HG03108 (cell line): ENCODE measurements at regions not wholly inside any gene's neighbourhood (a gene's known extent, or its start where the extent isn't known, plus 50 kb on each side); places are given as distances from the start of the nearest gene placed in this dataset.

Source experiments
- ATAC-seq: cut with Tn5 transposase; IDR thresholded peaks from one replicate; pipeline ENCODE4 v1.9.1; 2021; ENCODE audit warnings: moderate library complexity; ENCODE audit not compliant: unreplicated experiment

DNA sequence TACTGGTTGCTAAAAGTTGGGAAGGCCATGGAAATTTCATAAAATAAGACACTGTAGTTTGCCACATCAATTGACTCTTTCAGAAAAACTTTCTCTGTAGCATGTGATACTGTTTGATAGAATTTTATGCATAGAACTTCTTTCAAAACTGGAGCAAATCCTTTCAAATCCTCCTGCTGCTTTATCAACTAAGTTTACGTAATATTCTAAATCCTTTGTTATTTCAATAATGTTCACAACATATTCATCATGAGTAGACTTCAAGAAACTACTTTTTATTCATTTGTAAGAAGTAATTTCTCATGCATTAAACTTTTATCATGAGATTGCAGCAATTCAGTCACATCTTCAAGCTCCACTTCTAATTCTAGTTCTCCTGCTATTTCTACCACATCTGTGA lies 199.3 kb downstream of the PCDH18 start:
- ATAC-seq, result no peak

DNA sequence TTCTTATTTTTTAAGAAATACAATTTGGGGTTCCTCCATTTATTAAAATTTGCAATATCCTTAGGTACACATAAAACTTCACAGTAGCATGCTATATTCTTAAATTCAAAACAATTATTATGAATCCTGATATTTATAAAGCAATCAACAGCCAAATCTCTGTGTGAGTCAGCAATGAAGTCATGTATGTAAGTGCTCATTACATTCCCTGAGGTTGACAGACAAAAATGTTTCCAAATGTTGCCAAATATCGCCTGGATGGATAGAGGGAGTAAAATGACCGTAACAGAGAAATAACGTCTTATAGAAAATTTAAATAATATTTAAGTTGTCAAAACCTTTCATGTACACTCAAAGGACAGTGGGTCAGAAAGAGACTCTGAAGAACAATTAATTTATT lies 220.0 kb downstream of the PCDH18 start:
- no peak for ATAC-seq

DNA sequence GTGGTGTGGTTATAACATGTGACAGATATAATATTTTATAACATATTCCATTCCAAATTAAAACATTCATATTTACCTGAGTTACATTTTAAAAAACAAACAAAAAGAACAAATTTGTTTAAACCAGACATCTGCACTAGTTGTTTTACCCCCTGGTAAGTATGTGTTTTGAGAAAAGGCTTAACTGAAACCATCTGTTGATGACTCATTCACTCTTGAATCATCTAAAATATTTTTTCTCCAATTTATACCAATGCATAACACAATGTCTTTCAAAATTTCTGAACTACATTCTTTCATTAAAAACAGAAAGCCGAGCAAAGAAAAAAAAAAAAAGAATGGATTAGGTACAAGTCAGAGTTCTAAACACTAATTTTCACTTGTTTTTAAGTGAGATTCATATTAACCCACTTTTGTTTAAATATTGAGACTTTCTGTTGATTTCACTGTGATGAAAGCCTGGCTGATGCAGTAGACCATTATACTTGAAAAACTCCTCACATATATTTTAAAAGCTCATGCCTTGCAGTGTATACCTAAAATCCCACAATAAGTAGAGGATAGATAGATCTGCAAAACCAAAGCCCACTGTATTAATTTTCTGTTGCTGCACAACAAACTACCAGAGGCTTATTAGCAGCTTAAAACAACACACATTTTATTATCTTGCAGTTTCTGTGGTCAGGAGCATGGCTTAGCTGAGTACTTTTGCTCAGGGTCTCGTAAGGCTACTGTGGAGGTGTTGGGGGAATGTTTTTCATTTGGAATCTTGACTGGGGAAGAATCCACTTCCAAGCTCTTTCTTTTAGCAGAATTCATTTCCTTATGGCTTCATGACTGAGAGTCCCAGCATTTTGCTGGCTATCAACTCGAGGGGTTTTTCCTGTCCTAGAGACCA lies 221.5 kb downstream of the PCDH18 start:
- ATAC-seq, result no peak

DNA sequence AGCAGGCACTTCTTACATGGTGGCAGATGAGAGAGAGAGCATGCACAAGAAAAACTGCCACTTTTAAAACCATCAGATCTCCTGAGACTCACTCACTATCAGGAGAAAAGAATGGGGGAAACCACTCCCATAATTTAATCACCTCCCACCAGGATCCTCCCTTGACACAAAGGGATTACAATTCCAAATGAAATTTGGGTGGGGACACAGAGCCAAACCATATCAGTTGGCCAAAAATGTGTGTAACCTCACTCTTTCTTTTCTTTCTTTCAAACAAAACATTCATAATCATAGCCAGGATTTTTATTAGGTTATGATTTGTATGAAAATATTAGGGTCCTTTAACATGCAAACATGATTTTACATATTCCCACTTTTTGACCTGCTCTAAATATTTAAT lies 222.1 kb downstream of the PCDH18 start:
- ATAC-seq, result no peak

DNA sequence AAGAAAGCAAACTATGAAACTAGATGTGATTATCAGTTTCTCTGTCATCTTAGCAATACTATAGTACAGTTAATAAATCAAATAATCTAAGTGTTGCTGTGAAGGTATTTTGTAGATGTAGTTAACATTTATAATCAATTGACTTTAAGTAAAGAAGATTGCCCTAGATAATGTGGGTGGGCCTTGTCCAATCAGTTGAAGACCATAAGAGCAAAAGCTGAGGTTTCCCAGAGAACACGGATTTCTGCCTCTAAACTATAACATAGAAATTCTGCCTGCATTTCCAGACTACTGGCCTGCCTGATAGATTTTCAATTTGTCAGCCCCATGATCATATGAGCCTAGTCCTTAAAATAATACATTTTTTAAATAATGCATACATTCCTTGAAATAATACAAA lies 222.9 kb downstream of the PCDH18 start:
- no peak for ATAC-seq

DNA sequence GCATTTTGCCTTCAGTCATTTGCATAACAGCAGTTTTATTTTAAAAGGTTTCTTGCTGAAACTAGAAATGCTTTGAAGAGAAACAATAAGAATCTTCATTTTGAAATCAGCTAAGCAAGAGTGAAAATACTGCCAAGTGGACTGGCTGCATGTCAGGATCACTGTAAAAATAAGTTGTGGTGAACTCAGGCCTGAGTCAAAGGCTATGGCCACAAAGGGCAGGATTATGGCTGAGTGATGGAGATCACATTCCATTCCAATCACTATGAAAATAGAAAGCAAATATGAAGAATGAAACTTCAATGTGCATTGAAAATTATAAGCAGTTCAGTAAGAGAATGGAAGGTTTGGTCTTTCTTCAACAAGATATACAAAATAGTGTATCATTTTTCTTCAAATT lies 224.5 kb downstream of the PCDH18 start:
- no peak for ATAC-seq

DNA sequence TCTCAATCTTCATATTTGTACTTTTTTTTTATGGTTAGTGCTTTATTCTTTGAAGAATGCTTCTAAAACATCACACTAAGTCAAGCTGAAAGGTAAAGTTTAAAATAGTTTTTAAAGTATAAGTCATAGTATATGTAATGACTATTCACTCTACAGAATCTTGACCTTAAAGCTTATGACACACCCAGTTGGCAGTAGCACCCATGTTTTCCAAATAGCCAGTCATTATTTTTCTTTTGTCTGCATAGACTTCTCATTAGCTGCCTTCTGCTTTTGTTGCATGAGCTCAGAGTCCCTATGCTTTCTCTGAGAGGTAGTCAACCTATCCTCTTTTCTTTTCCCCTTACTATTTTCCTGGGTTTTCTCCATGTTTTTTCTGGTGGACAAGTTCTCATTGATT lies 231.5 kb downstream of the PCDH18 start:
- ATAC-seq, result no peak

DNA sequence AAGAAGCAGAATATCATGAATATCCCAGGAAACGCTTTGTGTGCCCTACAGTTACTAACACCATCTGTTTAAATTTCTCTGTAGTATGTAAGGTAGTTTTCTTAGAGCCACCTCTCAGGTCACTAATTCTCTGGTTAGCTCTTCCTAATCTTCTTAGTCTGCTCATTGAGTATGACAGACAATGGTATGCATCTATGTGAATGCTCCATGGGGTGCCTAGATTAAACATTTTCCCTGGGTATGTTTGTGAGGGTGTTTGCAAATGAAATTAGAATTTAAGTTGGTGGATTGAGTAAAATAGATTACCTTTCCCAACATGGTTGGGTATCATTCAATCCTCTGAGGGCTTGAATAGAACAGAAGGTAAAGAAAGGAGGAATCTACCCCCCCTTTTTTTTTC lies 233.0 kb downstream of the PCDH18 start:
- no peak for ATAC-seq

DNA sequence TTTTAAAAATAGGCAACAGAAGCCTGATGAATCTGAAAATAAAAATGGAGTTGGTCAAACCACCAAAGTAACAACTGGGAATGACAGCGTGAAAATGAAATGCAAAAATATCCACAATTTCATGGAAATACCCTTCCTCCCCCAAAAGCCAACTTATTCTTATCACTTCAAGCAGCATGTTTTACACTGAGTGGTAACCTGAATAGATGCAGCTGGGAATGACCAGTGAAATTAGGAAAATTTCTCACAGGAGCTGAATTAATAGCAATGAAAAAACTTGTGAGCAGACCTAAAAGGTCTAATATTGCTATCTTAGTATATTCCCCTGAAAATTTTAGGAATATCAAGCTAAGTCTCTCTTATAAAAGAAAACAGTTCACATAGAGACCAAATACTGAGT lies 239.0 kb downstream of the PCDH18 start:
- ATAC-seq, result no peak

DNA sequence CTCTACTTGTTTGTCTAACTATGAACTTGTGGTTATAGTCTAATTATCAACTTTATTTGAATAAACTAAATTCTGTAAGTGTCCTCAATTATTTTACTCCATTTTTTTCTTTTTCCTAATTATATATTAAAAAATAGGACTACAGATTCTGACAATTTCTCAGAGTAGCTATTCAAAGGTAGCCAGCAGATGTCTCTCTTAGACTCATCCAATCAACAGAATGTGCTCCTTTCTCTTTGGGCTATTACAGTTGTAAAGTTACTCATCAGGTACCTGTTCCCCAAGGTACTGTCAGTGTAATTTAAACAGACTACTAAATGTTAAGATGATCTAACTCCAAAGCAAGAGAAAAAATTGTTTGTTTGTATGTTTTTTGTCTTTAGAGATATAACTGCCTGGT lies 248.6 kb downstream of the PCDH18 start:
- ATAC-seq, result no peak

DNA sequence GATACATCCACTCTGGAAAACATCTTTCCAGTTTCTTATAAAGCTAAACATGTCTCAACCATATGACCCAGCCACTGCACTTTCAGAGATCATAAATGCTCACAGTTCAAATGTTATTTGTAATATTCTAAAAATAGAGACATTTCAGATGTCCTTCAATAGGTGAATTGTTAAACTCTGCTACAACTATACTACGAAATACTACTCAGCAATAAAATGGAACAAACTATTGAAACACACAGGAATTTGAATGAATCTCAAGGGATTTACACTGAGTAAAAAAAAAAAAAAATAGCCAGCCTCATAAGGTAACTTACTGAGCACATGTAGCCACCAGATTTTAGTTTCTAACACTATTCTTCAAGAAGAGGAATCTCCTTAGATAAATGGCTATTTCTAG lies 253.9 kb downstream of the PCDH18 start:
- ATAC-seq, result no peak

DNA sequence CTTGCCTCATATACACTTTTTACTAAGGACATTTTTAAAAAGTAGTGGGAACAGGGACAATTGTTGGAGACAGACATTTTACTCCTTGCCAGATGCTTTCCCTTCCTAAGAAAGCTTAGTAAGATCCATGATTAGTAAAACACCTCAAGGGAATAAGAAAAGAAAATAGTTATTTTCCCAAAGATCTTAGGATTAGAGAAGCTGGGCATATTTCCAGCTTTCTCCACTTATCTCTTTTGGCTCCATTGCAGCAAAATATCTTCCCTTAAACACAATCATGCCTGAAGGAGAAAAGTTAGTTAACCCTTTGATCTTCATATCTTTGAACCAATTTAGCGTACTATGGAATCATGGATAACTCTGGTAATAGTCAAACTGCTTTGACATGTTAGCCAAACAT lies 257.9 kb downstream of the PCDH18 start:
- no peak for ATAC-seq

DNA sequence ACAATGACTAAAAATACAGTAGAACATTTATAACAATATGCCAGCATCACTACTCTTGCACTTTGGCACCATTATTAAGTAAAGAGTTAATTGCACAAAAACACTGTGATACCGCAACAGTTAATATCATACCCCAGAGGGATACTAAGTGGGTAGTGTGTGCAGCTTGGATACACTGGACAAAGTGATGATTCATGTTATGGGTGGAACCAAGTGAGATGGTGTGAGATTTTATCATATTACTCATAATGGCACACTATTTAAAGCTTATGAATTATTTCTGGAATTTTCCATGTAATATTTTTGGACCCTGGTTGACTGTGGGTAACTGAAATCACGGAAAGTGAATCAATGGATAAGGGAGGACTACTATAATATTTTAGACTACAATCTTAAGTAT lies 265.3 kb downstream of the PCDH18 start:
- no peak for ATAC-seq

DNA sequence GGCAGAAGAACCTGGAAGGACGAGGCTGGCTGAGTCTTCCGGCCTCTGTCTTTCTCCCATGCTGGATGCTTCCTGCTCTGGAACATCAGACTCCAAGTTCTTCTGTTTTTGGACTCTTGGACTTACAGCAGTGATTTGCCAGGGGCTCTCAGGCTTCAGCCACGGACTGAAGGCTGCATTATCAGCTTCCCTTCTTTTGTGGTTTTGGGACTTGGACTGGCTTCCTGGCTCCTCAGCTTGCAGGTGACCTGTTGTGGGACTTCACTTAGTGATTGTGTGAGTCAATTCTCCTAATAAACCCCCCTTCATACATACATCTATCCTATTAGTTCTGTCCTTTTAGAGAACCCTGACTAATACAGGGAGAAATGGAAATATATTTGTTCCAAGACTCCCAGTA lies 265.8 kb downstream of the PCDH18 start:
- no peak for ATAC-seq

DNA sequence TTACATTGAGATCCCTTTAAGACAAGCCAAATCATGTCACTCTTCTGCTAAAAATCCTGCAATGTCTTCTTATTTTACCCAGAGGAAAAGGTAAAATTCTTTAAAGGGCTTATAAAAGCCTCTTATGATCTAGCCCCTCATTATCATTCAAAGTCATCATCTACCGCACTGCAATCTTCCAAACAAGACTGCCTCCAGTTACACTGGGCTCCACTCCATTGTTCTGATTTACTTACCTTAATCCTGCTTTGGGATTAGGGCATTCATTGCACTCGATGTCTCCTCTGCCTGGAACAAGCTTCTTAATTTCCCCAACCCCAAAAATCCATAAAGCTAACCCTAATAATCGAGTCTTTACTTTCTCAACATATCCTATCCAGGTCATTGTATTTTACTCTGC lies 269.1 kb downstream of the PCDH18 start:
- ATAC-seq, result no peak

DNA sequence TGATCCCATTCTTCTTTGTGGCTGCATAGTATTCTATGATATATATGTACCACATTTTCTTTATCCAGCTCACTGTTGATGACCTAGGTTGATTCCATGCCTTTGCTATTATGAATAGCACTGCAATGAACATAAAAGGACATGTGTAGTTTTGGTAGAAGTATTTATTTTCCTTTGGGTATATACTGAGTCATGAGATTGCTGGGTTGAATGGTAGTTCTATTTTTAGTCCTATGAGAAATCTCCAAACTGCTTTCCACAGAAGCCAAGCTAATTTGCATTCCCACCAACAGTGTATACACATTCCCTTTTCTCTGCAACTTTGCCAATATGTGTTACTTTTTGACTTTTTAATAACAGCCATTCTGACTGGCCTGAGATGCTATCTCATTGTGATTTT lies 278.3 kb downstream of the PCDH18 start:
- no peak for ATAC-seq

DNA sequence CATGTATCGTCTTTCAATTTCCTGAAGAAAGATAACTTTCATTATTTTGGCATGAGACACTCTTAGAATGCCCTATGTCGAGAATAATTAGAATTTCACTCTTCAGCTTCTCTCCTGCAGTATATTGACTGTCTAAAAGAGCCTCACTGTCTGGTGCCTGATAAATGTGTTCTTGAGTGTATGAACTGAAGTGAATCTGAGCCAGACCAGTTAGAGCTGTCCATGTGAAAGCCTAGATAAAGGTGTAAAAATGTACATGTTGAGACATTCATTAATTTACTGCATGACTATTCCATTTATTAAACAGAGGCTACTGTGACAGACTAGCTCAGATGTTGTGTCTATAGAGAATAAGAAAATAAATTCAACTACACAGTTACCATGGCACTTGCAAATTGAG lies 283.2 kb downstream of the PCDH18 start:
- no peak for ATAC-seq

DNA sequence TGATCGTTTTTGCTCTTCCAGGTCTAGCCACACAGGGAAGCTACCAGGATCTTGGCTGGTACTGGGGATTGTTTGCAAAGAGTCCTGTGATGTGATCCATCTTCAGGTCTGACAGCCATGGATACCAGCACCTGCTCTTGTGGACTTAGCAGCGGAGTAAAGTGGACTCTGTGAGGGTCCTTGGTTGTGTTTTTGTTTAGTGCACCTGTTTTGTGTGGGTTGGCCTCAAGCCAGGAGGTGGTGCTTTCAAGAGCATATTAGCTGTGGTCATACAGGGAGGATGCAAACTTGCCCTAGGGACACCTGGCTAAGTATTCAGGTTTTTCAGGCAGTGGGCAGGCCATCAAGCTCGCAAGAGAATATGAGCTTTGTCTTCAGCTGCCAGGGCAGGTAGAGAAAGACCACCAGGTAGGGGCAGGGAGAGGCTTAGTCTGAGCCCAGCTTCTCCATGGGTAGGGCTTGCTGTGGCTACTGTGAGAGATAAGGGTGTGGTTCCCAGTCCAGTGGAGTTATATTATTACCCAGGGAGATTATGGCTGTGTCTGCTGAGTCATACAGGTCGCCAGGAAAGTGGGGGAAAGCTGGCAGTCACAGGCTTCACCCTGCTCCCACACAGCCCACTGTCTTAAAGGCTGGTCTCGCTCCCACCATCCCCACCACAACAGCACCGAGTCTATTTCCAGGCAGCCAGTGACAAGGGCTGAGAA lies 293.7 kb downstream of the PCDH18 start:
- no peak for ATAC-seq

DNA sequence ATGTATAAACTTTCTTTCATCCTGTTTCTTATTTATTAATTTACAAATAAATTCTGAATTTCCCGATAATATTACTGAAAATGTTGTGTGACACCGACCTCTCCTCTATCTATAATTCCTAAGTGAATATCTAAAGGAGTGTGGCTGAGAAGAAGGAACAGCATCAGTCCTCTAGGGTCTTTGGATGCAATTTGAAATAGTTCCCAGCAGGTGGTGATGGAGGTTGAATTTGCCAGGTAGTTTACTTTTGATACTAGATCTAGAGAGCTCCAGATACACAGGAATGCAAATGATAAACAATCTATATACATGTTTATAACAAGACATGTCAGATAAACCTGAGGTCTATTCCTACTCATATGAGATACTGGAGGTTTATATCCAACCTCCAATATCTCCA lies 305.4 kb downstream of the PCDH18 start:
- ATAC-seq, result no peak

DNA sequence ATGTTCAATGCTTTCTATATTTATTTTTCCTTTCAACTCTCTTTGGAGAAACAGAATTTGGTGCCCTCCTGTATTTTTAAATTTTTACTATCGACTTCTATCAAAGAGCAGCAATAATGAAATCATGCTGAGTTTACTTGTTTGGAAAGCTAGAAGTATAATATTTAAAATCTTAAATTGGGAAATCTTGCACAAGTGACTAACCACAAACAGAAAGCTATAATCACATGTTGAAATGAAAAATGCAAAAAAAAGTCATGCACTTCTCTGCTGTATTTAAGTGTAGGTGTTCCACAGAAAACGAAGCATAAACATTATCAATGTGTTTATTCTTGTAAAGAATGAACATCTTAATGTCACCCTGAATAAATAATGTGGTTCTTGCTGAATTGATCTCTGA lies 306.1 kb downstream of the PCDH18 start:
- ATAC-seq, result no peak

DNA sequence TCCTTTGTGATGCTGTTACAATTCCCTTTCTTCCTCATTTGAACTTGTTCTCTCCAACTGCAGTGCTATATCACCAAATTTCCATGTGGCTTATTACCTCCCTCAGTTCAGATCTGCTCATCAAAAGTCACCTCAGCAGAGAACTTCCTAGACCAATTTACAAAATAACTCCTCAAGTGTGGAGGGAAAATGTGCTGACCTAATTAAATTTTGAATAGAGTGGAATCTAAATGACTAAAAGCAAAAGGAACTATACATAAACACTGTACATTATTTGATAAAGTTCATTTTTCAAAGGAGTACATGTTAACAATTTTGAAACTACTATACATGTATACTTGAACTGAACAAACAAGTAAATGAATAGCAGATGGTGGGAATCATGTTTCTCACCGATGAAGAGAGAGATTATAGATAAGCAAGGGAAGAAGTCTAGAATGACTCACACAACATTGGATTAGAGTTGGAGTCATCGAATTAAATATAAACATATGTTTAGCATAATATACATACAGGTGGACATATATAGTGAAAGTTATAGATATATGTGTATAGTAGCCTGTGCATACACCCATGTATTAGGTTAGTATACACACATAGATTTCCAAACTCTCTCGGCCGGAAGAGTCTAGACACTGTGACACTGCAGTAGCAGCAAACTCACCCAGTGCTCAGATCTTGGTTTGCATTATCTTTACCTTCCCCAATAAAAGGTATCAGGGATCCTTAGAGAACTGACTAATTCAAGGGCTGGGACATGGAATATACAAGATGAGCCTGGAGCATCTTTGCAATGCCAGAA lies 318.7 kb downstream of the PCDH18 start:
- ATAC-seq, result no peak

DNA sequence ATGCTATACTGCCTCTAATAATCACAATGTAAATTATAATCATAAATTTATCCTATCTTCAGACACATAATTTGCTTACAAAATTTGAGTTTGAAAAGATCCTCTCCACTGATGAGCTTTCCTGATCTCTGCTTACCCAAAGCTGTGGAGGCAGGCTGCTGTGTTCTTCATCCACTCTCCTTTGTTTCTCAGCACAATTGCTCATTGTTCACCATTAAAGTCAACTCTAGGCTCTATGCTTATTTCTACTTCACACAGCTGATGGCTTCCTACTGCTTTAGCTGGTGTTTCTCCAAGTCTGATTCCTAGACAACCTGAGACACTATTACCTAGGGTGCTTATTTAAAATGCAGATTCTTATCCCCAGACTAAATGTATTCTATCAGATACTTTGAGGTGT lies 319.7 kb downstream of the PCDH18 start:
- no peak for ATAC-seq
